Hepatic stellate cell (primary cell): ENCODE measurements at regions not wholly inside any gene's neighbourhood (a gene's known extent, or its start where the extent isn't known, plus 50 kb on each side); places are given as distances from the start of the nearest gene placed in this dataset.
A peak's percentile ranks its signal among the peaks of the same experiment; 100 is the strongest.

Source experiments
- DNase-seq: peaks from one replicate; pipeline ENCODE4 v3.0.0; 2011; ENCODE audit warnings: low spot score

DNA sequence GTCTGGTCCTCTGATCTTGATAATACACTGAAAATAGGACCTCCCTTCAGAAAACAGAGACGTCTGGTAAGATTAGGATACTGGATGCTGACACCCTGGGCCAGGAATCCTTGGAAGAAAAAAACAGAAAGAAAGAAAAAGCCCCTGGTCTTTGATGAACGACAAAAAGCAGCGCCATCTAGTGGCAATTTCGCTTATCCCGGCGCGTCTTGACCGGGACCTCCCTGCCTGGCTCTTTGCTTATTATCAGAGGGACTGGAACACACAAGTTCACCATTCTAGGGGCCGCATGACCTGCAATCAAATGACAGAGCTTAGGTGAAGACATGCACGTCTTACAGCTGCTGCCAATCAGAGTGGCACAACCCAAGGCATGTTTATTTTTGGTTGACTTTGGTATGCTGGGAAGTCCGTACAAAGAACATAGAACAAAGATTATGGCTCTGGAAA, 114.9 kb upstream of the NFIB start:
- DNase-seq = peak; percentile 32

DNA sequence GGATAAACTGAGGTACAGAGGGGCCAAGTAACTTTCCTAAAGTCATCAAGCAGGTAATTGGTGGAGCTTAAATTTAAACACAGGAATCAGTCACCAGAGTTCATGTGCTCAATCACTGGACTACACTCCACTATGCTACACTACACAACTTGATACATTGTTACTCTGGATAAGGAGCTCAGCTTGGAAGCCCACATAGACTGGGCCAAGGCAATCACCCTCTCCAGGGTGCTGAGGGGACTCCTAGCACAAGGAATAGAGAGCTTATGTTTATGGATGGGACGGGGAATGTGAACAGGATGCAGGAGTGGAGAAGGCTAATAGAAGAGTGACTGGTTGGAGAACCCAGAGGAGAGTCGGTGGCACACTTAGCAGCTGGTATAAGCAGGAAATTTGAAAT, 113.5 kb upstream of the NFIB start:
- DNase-seq = no peak

DNA sequence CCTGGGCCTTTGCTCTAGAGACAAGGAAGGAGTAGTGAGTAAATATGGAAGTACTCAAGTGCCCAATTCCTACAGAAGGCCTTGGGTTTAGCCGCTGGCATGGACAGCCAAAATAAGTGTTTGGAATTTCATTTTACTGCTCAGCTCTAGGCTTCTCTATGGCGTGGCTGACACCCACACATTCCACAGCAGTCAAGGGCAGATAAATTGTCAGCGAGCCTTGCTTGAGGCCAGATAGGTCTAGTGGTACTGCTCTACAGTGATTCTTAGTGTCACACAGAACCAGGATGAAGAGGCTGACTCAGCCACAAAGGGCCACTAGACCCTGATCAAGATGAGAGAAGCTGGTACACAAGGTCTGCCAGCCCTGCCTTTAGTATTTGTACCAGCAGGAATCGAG, 111.0 kb upstream of the NFIB start:
- no peak for DNase-seq

DNA sequence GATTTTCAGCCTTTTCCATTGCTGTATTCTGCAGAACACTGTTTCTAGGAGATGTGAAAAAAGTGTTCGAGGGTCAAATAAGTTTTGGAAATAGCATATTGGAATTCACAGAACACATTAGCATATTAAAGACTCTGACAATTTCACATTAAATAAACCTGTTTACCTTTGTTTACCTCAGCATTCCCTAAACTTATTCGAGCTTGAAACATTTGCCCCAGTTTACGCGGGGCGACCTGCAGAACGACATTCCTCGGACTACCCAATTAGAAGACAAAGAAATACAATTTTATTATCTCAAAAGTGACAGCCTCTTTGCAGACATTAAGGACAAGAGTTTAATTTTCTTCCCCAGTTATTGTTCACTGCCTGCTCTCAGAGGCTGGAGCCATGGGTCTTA, 110.3 kb upstream of the NFIB start:
- DNase-seq = no peak

DNA sequence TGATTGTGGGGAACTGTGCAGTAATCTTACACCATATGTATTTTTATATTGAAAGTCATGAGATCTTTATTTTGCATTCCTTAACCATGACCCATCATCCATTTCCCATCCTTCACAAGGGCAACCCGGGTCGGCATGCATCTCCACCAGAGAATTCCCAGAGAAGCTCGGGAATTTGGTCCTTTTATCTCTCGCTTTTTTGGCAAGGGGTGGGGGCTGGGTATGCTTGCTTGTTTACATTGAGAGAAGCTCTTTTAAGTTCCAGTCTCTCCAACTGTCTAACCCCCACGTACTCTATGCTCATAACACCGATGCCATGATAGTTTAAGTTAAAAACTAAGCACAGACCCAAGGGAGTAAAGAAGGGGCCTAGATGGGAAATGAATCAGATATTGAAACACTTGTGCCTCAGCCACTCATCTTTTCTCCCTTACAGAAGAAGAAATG, 109.9 kb upstream of the NFIB start:
- DNase-seq = peak; percentile 65

DNA sequence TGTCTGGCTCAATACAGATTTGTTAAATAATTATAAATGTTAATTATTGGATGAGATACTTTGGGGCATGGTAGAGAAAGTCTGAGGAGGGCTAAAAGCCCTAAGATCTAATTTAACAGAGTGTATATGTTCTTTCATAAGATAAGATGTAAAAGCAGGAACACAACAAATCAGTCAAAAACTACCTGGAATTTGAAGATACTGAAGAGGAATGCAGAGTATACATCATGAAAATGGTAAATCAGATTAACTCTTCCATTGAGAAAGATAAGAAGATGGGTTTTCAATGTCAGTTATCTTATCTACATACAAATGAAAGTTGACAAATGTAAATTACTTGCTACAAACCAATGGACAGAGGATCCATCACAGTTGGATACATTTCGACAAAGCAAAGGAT, 107.3 kb upstream of the NFIB start:
- DNase-seq = no peak

DNA sequence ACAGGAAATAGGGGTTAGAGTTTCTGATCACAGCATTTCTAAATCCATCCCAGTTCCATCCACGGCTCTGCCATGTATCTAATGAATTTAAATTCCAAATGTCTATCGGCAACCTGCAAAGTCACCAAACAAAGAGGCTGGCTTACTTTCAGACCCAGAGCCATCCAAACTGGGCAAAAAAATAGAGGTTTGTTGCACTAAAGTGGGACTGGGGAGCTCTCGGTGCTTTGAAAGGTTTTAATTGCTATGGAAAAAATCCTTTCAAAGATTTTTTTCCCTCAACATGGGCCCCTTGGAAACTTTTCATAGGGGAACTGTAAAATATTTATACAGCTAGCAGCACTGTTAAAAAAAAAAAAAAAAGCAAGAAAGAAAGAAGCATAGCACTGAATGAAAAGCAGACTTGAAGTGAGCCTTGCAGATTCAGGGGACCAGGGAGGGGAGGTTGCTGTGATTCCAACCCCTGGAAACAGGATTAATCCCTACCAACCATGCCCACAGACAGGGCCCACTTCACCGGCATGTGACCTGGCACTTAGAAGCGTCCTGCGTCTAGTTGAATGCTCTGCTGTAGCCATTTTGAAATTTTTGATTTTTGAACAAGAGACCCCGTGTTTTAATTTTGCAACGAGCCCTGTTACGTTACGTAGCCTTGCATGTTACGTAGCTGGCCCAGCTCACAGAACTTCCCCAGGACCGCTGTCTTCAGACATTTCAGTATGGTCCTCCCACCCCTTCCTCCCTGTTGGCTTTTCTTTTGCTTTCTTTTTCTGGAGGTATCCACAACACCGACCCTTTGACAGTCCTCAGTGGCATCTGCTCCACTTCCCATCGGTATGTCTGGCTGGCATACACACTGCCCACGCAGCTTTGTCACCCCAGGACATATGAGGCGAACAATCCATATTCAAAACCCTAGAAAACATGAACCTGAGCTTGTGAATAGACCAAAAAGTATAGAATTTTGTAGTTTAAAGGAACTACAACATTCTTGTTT, 105.3 kb upstream of the NFIB start:
- DNase-seq = no peak

DNA sequence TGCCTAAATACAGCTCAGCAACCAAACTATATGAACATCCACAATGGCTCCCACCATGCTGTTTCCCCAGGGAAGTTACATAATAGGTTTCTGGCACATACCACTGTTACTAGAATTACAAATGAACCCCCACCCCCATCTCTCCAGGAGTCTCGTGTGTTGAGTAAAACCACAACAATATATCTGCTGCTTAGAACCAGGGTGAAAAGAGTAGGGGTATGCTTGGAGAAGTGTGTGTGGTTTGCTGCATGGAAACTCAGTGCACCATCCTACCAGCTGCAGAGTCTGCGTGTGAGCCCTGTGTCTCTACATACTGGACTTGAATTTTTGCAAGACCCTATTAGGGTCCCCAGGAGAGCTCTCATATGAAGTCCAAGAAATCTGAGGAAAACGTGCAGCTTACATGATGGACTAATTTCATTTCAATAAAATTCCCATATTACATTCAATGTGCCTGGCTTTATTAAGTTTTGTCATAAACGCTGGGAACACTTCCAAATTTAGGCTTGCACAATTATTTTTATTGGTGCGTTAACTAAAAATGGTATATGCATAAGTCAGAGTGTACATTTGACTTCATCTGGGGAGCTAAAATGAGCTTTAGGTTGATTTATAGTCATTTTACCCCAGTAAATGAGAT, 104.5 kb upstream of the NFIB start:
- DNase-seq = no peak

DNA sequence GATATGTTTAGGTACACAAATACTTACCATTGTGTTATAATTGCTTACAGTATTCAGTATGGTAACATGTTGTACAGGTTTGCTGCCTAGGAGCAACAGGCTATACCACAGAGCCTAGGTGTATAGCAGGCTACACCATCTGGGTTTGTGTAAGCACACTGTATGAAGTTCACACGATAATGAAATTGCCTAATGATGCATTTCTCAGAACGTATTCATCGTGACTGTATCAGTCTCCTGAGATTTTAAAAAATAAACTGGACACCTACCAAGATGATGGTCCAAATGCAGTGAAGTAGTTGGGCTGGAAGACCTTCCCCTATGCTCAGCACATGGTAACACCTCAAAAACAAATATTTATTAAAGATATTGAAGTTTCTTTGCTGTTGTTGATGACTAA, 103.3 kb upstream of the NFIB start:
- no peak for DNase-seq

DNA sequence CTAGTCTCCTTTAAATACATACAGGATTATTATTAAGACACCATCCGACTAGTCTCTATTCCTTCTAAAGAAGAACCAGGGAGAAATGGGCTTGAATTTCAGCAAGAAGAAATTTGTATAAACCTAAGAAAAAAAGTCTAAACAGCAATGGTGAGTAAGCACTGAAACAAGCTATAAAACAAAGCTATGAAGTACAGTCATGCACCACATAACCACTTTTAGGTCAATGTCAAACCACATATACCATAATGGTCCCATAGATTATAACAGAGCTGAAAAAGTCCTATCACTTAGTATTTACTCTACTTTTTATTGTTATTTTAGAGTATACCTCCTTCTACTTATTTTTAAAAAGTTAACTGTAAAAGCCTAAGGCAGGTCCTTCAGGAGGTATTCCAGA, 102.0 kb upstream of the NFIB start:
- DNase-seq = peak; percentile 12

DNA sequence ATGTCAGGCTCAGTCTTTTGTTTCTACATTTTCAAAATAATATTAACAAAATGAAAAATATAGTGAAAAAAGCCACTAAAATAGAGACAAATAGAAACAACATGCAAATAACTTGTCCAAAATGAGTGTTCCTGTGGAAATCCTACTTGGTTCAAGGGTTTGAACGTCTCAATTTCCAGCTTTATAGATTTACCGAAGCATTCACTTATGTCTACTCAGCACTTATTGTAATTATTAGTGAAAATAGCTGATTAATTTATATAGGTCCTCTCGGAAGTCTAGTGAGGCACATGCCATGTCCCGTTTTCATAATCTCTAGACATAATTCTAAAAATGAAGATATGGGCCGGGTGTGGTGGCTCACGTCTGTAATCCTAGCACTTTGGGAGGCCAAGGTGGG, 99.9 kb upstream of the NFIB start:
- DNase-seq = no peak

DNA sequence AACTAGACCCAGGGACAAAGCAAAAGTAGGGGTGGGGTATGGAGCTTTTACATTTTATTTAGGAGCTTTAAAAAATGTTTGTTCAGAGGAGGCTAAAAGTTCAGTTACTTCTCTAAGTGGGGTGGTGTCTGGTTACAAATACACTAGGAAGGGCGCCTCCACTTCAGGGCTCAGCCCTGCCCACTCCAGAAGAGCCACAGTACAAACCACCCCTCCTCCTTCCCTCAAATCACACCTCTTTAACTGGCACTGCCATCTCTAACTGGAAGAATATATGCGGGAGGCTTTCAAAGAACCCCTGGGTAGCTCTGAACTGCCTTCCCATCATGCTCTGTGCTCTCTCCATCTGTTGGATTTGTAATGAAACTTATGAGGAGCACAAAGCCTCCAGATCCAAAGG, 98.8 kb upstream of the NFIB start:
- DNase-seq = no peak

DNA sequence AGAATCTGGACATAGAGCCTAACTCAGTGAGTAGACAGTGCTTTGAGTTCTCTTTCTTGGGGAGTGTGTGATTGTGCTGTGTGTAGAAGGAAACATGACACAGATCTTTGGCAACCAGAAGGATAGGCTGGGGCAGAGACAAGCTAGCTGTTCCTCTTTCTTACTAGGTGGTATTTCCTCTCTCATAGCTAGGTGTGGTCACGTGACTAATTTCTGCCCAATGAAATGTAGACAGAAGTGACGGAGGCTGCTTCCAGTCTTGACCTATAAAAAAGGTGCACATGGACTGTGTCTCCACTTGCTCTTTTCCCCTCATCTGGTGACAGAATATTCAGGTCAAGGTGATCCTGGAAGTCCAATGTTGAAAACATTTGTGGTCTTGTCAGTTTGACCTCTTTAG, 92.5 kb upstream of the NFIB start:
- no peak for DNase-seq

DNA sequence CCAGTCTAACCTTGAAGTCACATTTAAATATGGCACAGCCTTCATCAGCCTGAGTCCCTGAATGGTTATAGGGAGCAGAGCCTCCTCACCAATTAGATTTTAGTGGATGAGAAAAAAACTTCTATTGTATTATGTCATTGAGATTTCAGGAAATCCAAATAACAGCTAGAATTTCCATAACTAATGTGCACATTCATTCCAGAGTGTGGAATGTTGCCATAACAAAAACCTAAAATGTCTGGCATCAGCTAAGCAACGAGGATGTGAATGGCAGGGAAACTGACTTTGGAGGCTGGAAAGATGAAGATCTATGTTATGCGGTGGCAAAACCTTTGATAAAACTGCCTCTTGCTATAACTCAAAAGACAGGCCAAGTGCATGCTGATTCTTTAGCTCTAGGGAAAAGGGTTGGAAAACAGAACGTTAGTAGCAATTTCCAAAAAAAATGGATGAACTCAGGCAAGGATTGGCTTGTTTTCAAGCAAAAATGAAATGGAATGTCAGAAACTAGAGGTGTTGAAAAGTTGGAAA, 91.3 kb upstream of the NFIB start:
- DNase-seq = no peak

DNA sequence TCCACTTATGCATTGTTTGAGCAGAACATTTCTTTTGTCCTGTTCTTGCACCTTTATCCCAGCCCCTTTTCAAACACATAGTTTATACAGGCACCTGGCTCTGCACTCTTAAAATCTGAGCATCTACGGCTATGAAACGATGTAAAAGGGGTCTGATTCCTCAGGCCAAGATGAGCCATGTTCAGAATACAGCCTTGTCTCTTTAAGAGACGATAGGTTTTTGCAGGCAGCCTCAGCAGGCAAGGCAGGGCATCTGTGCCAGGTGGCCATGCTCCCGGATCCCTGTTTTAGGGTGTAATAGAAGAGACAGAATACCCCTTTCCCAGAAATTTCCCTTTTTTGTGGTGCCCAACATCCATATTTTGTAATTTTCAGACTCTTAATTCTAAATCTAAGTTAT, 89.1 kb upstream of the NFIB start:
- no peak for DNase-seq

DNA sequence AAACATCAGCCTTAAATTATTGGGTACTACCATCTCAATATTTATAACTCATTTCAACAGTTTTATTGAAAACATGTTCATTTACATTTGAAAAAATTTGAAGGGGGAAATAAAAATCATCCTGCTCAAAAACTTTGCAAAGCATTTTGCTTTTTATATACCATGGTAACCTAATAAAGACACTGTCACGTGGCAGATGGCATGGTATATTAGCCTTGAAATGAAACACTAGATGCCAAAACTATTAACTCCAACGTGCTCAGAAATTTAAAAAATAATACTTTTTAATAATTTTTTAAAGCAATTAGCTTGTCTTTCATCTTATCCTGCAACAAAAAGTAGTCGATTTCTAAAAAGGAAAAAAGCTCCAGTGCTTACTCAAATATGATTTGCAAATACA, 88.6 kb upstream of the NFIB start:
- DNase-seq = no peak

DNA sequence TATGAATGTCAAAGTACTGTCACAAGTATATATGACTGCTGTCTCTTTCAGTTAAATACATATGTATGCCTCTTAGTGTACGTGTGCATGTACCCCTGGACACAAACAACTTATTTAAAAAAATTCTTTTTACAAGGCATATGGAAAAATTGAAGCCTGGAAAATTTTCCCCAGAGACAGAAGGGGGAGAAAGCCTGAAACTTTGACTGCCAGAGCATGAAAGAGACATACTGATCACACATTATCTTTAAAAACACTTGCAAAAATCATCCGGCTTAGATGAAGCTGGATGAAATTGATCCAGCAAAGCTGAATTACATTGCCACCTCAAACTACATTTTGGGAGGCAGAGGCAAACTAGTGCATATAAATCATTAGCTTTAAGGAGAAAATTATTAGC, 88.0 kb upstream of the NFIB start:
- DNase-seq = no peak

DNA sequence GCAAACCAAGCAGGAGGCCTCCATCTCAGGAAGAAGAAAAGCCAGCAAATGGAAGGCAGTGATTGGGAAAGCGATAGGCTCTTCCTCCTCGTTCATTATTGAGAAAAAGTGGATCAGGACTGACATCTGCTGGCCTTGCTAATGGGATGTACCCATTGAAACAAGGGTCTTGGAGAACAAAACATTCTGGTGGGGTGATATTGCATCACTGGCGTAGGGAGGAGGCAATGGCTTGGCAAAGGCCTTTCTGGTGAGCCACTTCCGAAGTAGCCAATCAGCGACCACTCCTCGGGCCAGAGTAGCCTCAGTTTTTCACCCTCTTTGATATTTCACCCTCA, 86.7 kb upstream of the NFIB start:
- peak; percentile 32 for DNase-seq

DNA sequence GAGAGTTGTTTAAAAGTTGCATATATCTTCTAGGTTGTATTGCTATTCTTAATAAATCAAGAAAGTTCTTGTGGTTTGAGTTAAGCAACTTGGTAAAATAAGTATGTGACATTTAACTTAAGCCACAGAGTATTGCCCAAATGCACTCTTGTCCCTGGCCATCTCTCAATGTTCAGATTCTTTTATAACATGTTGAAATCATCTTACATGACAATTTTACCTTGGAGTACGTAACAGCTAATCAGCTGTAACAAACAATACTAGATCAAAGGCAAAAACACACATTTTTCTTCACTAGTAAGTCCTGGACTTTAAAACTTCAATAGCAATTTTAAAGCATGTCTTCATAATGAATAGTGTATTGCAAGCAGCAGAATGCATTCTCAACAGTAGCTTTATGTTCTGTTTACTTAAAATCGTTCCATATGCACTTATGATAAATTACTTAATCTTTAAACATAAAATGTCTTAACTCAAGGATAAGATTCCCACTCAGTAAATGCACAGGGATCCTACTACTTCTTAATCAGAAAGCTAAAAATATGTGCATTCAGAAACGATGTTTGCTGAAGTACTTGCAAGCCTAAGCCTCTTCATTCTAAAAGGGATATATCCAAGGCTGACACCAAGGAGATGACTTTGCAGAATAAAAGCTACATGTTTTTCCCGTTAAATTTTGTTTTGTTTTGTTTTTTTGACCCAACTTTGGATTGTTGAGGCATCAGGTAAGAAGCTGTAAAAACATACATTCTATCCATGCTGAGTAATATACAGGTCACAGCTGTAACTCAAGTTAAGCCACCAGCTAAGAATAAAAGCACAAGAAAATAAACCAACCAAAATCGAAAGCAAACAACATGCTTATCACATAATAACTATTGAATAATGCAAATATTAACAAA, 86.1 kb upstream of the NFIB start:
- no peak for DNase-seq

DNA sequence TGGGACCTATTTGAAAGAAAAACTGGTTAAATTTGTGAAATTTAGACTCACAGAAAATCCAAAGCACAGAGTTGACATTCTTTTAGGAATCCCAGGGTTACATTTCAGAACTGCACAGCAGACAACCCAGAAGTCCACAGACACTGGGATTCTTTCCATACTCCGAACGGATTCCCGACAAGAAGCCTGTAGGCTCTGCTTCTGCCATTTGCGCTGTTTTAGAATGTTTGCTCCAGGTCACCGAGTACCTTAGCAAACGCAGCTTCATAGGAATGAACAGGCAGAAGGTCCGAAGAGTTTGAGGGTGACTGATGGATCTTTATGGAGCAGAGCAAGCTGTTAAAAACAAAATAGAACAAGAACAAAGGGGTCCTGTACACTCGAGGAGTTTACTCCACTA, 84.5 kb upstream of the NFIB start:
- no peak for DNase-seq

DNA sequence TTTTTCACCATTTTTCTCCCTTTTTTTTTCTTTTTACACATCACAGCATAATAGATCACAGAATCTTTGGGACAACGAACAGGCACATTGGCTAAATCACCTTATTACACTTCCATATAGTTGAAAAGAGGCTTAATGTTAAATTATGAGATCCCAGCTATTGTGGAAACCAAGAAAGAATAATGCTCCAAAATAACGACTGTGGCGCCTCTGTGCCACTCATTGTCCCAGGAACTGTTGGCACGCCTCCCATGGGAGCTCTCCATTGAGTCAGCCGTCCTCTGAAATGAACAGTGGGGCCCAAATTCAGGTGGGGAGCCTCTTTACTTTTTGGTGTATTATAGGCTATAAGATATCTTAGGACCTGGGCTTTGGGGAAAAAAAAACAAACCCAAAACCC, 82.2 kb upstream of the NFIB start:
- DNase-seq = no peak
